ENCODE measurements at regions not wholly inside any gene's neighbourhood (a gene's known extent, or its start where the extent isn't known, plus 50 kb on each side); places are given as distances from the start of the nearest gene placed in this dataset.

- no peak for TF ChIP-seq SIN3A (IDR thresholded peaks at IDR 0.05; ENCODE audit: borderline replicate concordance, insufficient read depth, low read length)
- TF ChIP-seq TAF1 (IDR thresholded peaks at IDR 0.05; ENCODE audit: borderline replicate concordance, insufficient read depth, low read length), result no peak
- TF ChIP-seq REST (IDR thresholded peaks at IDR 0.05; ENCODE audit: insufficient read depth in 1 of 2, low read depth in 2 of 2, low read length in 2 of 2), result no peak
- TF ChIP-seq FOXP2 (optimal IDR thresholded peaks at IDR 0.05; ENCODE audit: borderline replicate concordance, extremely low read depth, extremely low read length, insufficient read depth), result no peak
- TF ChIP-seq POLR2AphosphoS5 (IDR thresholded peaks at IDR 0.05; ENCODE audit: low read depth, low read length), result no peak
These were observed 58.7 kb upstream of the ACVR1 start for GRCh38 chr2:157934684-157935377.

GRCh38 chr2:157933160-157933920 is 57.2 kb upstream of the ACVR1 start:
- TF ChIP-seq REST (IDR thresholded peaks at IDR 0.05; ENCODE audit: insufficient read depth in 1 of 2, low read depth in 2 of 2, low read length in 2 of 2), result no peak
- no peak for TF ChIP-seq POLR2AphosphoS5 (IDR thresholded peaks at IDR 0.05; ENCODE audit: low read depth, low read length)
- no peak for TF ChIP-seq TAF1 (IDR thresholded peaks at IDR 0.05; ENCODE audit: borderline replicate concordance, insufficient read depth, low read length)
- no peak for TF ChIP-seq SIN3A (IDR thresholded peaks at IDR 0.05; ENCODE audit: borderline replicate concordance, insufficient read depth, low read length)
- TF ChIP-seq FOXP2 (optimal IDR thresholded peaks at IDR 0.05; ENCODE audit: borderline replicate concordance, extremely low read depth, extremely low read length, insufficient read depth), result no peak

DNA sequence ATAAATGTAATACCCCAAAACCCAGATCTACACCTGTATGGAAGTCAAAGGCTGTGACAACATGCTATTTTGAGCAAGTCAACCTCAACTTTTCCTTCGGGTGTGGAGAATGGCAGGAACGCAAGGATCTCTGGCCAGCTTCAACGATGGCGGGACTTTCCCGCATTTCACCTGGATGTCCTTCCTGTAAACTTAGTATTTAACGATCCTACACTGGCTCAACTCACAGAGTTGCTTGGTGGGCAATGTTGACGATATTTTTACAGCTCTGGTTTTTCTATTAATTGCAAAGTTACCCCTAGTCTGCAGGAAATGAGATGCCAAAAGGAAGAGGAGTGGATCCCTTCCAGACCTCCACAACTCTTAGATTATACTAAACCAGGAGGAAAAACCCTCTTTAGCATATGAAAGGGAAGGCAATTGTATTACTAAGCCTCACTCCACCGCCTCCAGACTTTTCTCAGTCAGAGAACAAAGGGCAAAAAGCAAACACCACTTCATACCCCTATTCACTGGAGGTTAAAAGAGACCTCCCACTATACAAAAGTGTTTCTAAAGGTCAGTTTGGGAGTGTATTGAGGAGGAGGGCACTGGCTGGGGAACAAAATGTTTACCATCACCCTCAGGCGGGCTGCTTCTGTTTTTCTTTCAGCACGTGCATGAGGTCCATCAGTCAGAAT is 56.5 kb upstream of the ACVR1 start:
- no peak for TF ChIP-seq TAF1 (IDR thresholded peaks at IDR 0.05; ENCODE audit: borderline replicate concordance, insufficient read depth, low read length)
- TF ChIP-seq REST (IDR thresholded peaks at IDR 0.05; ENCODE audit: insufficient read depth in 1 of 2, low read depth in 2 of 2, low read length in 2 of 2), result no peak
- TF ChIP-seq SIN3A (IDR thresholded peaks at IDR 0.05; ENCODE audit: borderline replicate concordance, insufficient read depth, low read length), result no peak
- TF ChIP-seq FOXP2 (optimal IDR thresholded peaks at IDR 0.05; ENCODE audit: borderline replicate concordance, extremely low read depth, extremely low read length, insufficient read depth), result no peak
- TF ChIP-seq POLR2AphosphoS5 (IDR thresholded peaks at IDR 0.05; ENCODE audit: low read depth, low read length), result no peak

GRCh38 chr2:157931542-157931941 is 55.4 kb upstream of the ACVR1 start:
- TF ChIP-seq SIN3A (IDR thresholded peaks at IDR 0.05; ENCODE audit: borderline replicate concordance, insufficient read depth, low read length), result no peak
- no peak for TF ChIP-seq TAF1 (IDR thresholded peaks at IDR 0.05; ENCODE audit: borderline replicate concordance, insufficient read depth, low read length)
- no peak for TF ChIP-seq POLR2AphosphoS5 (IDR thresholded peaks at IDR 0.05; ENCODE audit: low read depth, low read length)
- TF ChIP-seq FOXP2 (optimal IDR thresholded peaks at IDR 0.05; ENCODE audit: borderline replicate concordance, extremely low read depth, extremely low read length, insufficient read depth), result no peak
- no peak for TF ChIP-seq REST (IDR thresholded peaks at IDR 0.05; ENCODE audit: insufficient read depth in 1 of 2, low read depth in 2 of 2, low read length in 2 of 2)
